COLO829 (cell line): ENCODE measurements at regions not wholly inside any gene's neighbourhood (a gene's known extent, or its start where the extent isn't known, plus 50 kb on each side); places are given as distances from the start of the nearest gene placed in this dataset.

ENCODE experiments used
- DNase-seq: peaks from one replicate; pipeline ENCODE4 v3.0.0; 2012; ENCODE audit warnings: low spot score

DNA sequence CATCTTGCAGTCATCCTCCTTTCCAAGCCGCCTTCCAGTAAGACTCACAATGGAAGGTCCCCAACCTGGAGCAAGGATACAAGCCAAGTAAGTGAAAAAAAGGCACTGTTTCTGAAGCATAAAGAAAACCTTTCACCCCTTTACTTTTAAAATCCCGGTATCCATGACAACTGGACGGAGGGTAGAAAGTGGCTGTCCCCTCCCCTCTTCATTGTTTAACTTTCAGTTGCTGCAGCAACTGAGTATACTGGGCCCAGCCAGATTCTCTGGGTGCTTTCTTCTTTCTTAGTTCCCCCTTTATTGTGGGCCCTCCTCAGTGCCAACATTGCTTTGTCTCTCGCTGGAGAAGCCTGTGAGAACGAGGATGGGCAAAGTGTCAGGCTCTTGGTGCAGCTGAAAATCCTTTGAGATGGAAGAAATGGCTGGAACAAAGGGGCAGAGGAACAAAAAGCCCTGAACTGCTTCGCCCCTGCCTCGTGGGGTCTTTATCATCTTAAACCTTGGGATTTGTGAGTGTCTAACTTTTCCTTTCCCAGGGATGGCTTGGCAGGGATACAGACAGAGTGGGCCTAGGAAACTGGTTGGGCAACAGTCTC lies 224.0 kb upstream of the RGMA start:
- no peak for DNase-seq

GRCh38 chr15:93311620-93312019 lies 222.6 kb upstream of the RGMA start:
- no peak for DNase-seq

DNA sequence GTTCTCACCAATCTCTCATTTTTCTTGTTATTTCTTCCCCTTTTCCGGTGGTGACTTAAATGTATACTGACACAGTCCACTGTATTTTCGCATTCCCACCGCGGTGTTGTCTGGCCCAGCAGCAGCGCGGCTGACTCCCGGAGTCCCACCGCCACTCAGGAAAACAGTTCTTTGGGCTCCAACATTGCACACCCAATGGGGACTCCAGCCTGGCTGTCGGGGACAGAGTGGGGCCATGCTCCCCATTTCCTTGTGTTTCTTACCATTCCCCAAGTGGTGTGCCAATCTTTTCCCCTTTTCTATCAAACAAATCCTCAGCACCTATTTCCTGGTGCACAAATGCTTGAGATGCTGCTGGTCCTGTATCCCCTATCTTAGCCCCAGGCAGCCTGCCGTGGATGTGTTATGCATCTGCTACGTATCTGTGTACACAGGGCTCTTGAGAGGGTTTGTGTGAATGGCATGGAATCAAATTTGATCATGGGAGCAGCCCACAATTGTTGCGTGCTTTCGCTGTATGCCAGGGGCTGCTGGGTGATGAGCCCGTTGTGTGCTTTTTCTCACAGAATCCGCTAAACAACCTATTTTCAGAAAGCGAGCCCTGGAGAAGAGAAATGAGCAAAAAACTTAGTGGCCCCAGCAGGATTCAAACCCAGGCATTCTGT lies 219.1 kb upstream of the RGMA start:
- DNase-seq = no peak

DNA sequence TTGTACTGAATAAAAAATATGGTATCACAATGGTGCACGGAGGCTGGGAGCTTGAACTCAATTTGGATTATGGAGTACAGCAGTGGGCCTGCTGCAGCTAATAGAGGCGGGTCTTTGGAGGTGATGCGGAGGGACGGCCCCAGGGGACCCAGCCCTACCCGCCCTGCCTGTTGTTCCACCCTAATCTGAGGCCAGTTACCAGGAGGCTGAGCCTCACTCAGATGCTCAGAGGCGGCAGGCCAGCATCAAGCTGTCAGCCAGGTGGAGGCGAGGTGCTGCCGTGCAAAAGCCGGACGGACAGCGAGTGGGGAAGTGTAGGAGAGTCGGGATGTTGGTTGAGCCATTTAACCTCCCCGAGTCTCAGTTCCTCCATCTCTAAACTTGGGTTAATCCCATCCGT lies 218.5 kb upstream of the RGMA start:
- no peak for DNase-seq

DNA sequence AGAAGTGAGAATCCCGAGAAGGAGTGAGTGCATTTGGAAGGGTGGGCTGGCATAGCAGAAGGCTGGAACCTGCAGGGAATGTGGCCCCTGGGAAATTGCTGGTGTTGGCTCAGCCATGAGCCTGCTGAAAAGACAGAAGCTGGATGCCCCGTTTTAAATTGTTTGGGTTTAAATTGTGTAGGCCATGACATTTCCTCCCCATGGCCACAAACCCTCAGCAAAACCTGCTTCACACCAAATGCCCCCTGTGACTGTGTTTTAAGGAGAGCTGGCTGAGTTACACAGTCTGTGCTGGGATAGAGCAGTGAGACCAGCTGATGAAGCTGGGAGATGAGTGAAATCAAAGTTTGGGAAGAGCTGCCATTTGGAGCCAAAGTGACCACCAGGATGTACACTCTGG lies 216.3 kb upstream of the RGMA start:
- no peak for DNase-seq

DNA sequence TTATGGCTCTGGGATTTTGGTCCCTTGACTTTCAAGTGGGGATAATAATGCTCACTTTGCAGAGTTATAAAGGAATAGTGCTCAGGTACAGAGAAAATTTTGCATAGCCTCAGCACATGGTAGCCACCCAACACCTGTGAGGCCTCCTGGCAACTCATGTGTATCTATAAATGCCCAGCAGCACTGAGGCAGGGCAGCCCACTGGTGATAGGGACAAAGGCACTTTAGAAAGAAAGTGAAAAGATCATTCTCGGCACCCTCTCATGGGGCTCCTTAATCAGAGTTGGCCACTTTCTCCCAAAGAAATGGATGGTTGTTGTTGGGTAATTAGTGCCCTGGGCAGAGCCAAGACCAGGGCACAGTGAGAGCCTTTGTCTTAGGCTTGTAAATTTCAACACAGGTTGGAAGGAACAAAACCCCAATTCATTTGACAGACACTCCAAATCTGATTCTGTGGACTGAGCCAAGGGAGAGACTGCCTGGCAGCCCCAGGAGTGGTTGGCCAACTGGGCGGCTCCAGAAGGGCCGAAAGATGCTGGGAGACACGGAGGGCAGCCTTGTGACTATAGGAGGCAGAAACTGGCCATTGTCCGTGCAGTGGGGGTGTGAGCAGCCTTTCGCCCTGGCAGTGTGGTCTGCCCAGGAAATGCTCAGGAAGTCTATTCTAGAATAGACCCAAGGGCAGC lies 213.2 kb upstream of the RGMA start:
- peak; percentile 95 for DNase-seq

GRCh38 chr15:93300796-93301195 lies 211.8 kb upstream of the RGMA start:
- DNase-seq = no peak

DNA sequence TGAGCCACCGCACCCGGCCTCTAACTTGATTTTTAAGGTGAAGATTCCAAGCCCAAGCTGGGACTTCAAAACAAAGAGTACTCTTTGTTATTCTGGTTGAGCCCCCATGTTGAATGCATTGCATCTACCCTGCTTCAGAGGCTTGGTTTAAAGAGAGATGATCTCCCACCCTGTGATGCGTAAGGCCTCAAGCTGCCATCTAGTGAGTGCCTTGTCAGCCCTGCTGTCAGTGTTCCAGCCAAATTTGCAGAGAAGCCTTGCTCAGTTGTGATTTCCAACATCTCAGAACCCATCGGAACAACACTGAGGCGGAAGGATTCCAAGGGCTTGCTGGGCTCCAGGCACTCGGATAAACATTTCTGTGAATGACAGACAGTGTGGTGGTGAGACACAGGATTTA lies 210.7 kb upstream of the RGMA start:
- no peak for DNase-seq

GRCh38 chr15:93298901-93299300 lies 209.9 kb upstream of the RGMA start:
- no peak for DNase-seq

GRCh38 chr15:93296759-93297500 lies 207.9 kb upstream of the RGMA start:
- no peak for DNase-seq

DNA sequence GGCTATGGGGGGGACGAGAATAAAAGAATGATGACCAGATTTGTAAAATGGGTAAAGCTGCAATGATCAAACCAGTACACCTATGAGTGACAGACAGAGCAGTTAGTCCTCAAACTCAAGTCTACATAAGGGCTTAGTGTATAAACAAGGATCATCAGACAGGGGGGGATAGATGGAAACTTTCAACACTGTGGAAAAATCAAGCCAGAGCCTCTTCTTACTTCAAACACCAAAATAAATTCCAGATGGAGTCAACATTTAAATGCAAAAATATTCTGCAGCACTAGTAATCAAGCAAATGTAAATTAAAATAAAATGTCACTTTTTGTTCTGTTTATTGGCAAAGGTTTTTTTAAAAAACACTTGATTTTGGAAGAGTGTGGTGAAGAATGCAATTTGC lies 205.9 kb upstream of the RGMA start:
- DNase-seq = no peak

DNA sequence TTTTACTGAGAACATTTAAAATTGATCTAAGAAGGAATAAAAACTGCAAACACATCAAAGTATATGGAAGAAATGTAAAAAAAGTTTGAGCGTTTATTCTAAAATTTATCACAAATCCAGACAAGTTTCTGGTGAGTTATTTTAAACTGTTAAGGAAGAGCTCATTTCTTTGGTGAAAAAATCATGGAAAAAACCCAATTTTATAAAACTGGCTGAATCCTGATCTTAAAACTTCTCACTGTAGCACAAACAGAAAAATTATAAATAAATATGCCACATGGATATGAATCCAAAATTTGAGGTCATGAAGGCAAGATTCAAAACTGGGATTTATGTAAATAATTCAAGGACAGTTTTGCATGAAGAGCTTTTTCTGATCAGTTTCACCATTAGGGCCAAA lies 205.1 kb upstream of the RGMA start:
- DNase-seq = no peak

DNA sequence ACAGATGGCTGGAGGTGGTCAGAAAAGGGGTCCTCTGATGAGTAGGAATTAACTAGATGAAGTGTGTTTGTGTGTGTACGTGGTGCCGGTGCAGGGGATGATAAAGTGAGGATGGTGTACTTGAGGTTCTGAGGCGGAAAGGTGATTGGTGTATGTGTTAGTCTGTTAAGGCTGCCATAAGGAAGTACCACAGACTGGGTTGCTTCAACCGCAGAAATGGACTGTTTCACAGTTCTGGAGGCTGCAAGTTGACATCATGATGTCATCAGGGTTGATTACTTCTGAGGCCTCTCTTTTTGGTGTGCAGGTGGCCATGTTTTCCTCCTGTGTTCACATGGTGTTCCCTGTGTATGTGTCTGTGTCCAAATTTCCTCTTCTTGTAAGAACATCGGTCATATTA lies 202.4 kb upstream of the RGMA start:
- DNase-seq = no peak

DNA sequence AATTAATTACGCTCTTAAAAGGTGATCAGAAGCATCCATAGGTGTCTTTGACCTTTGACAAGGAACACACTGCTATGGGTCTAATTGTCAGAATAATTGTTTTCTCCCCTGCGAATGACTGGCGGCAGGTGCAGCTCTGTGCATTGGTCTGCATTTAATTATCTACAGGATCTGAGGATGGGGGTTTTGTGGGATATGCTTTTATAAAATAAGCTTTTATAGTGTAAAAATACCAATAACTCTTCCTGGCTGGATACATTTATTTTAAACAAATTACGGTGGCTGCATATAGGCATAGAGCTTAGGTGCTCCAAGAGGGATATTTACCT lies 201.6 kb upstream of the RGMA start:
- DNase-seq = no peak

DNA sequence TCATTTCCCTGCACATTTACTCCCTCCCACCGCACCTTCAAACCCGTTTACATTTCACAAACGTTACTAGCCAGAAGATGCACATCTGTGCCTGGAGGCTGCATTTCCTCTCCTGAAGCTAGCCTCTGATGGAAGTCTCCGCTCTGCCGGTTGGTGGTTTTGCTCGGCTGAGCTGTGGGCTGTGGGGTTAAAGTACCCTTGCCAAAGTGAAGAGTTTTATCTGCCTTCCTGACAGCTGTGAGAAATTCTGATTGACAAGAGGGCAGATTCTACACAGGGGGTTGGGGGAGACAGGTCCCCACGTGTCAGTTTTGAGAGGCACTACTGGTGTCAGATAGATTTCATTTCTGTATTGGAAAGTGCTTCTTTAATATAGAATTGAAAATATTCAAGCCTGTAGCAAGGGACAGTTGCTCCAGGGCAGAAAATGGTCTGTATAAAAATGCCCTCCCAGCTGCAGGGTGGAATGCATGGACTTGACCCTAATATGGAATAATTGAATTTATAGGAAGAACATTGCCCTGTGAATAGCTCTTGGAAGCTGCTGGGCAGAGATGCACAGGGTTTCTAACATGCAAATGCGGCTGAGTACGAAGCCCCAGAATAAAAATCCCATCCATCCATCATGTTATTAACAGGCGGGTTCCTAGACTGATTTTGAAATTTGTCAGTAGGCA lies 201.1 kb upstream of the RGMA start:
- DNase-seq = no peak

GRCh38 chr15:93288728-93289294 lies 199.8 kb upstream of the RGMA start:
- no peak for DNase-seq

DNA sequence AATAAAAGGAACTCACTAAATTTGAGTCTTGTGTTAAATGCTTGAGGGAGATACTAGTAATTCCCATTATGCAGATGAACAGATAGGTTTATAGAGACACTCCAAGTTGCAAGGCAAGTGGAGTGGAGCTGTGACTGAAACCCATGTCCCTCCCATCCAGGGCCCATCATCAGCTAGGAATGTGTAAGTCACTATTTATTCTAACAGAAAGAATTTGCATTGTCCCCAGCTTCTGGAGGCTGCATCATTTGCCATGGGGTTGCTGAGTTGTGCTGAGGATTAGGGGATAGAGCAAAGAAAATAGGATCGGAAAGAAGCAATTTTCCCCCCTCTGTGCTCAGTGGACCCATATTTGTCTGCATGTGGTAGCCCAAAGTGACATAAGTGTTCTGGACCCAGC lies 197.4 kb upstream of the RGMA start:
- no peak for DNase-seq

GRCh38 chr15:93283854-93284253 lies 194.8 kb upstream of the RGMA start:
- DNase-seq = no peak

GRCh38 chr15:93282808-93283207 lies 193.8 kb upstream of the RGMA start:
- no peak for DNase-seq

DNA sequence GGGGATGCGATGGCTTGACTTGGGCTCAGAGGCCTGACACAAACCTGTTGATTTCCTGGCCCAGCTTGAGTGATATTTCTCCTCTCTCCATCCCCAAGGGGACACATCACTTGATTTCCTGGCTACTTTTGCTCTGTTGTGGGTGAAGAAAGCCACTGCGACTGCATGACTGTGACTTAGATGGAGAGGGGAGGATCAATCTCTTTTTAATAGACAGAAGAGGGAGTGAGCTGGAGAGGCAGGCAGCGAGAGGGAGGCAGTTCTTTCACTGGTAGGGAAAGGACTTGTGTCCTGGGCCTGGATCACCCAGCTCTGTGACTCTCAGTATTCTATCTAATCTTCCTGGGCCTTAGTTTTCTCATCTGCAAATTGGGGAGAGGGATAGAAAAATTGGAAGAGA lies 189.8 kb upstream of the RGMA start:
- no peak for DNase-seq

DNA sequence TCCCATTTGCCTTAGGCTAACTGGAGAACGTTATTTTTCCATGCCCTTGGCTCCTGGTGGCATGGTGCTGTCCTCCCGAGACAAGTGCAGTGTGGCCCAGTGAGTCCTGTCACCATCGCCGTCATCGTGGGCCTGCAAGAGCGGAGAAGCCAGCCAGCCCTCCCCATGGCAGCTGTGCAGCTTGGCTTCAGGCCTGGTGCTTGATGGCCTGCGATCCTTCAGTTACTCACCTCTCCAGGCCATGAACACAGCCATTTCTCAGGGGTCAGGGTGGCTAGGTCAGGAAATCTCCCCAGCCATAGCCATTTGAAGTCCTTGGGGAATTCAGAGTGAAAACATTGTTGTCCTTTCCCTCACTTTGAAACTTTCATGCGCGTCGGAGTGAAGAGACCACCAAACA lies 189.0 kb upstream of the RGMA start:
- no peak for DNase-seq

- no peak for DNase-seq
Observed at GRCh38 chr15:93274257-93274656, 185.2 kb upstream of the RGMA start.
